RWPE2 (cell line): ENCODE measurements at regions not wholly inside any gene's neighbourhood (a gene's known extent, or its start where the extent isn't known, plus 50 kb on each side); places are given as distances from the start of the nearest gene placed in this dataset.
"Not testable (repeated sequence)": the region's sequence is repeated elsewhere in the genome, so short reads cannot be mapped to it uniquely, and the experiment has no call there.

ENCODE experiments used
- ATAC-seq: fragments of 200-7000 bp; cut with Tn5 transposase; 3 replicates; pipeline ENCODE4 v1.9.1; 2021; ENCODE audit warnings: low read depth
- DNase-seq: peaks from one replicate; pipeline ENCODE4 v3.0.0-alpha.2; 2020; ENCODE audit warnings: low spot score
- H3K27ac ChIP-seq: fragments of 450-650 bp; 2 replicates; pipeline ENCODE4 v1.5.1; 2017; ENCODE audit warnings: mild to moderate bottlenecking; ENCODE audit not compliant: poor library complexity, severe bottlenecking
- H3K27me3 ChIP-seq: fragments of 250-450 bp; sonication (Bioruptor Pico); 2 replicates; pipeline ENCODE4 v1.5.1; 2021; ENCODE audit warnings: mild to moderate bottlenecking, moderate library complexity; ENCODE audit not compliant: insufficient read depth, poor library complexity, severe bottlenecking
- H3K36me3 ChIP-seq: fragments of 250-450 bp; sonication (Bioruptor Pico); 2 replicates; pipeline ENCODE4 v1.5.1; 2020; ENCODE audit warnings: low read depth, mild to moderate bottlenecking, moderate library complexity
- H3K4me1 ChIP-seq: fragments of 250-450 bp; sonication (Bioruptor Pico); 2 replicates; pipeline ENCODE4 v1.5.1; 2021; ENCODE audit warnings: mild to moderate bottlenecking, moderate library complexity; ENCODE audit not compliant: insufficient read depth, poor library complexity, severe bottlenecking
- H3K4me3 ChIP-seq: fragments of 250-450 bp; sonication (Bioruptor Pico); 2 replicates; pipeline ENCODE4 v1.5.1; 2021; ENCODE audit warnings: mild to moderate bottlenecking, moderate library complexity; ENCODE audit not compliant: severe bottlenecking
- H3K9me3 ChIP-seq: fragments of 250-450 bp; sonication (Bioruptor Pico); 2 replicates; pipeline ENCODE4 v1.5.1; 2021; ENCODE audit warnings: mild to moderate bottlenecking, moderate library complexity; ENCODE audit not compliant: severe bottlenecking
- TF ChIP-seq, protein P1 (sequence below): fragments of 450-650 bp; IDR thresholded peaks from one replicate; pipeline ENCODE4 v1.5.1; 2017; ENCODE audit warnings: mild to moderate bottlenecking, moderate library complexity; ENCODE audit not compliant: poor library complexity, severe bottlenecking

DNA sequence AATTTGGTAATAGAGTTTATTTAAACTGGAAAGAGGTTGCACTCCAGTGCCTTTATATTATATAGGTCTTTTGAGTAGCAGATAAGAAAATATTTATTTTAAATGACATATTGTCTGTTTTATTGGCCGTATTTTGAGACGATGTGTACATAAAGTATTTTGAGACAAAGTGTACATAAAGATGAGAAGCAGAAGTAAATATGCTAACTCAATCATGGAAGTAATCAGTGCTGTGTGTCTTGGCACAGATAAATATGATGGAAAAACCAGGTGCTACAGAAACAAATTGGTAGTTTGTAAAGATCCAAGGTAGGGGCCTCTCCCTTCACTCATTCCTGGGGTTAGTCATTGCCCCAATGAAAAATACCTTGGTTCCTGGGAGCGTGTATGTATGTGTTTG is 382.9 kb downstream of the DSEL start:
- Histone ChIP-seq H3K27ac (no peak overlapping the region), H3K27me3 (no peaks in the 10 kb centered on the region), H3K4me3 (no peak overlapping the region), H3K4me1 (peaks cover 3% of the 10 kb centered on the region), H3K36me3 (no peaks in the 10 kb centered on the region), H3K9me3 (no peaks in the 10 kb centered on the region)
- no peak for ATAC-seq
- TF ChIP-seq, protein P1, sequence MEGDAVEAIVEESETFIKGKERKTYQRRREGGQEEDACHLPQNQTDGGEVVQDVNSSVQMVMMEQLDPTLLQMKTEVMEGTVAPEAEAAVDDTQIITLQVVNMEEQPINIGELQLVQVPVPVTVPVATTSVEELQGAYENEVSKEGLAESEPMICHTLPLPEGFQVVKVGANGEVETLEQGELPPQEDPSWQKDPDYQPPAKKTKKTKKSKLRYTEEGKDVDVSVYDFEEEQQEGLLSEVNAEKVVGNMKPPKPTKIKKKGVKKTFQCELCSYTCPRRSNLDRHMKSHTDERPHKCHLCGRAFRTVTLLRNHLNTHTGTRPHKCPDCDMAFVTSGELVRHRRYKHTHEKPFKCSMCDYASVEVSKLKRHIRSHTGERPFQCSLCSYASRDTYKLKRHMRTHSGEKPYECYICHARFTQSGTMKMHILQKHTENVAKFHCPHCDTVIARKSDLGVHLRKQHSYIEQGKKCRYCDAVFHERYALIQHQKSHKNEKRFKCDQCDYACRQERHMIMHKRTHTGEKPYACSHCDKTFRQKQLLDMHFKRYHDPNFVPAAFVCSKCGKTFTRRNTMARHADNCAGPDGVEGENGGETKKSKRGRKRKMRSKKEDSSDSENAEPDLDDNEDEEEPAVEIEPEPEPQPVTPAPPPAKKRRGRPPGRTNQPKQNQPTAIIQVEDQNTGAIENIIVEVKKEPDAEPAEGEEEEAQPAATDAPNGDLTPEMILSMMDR: no peak
- no peak for DNase-seq

DNA sequence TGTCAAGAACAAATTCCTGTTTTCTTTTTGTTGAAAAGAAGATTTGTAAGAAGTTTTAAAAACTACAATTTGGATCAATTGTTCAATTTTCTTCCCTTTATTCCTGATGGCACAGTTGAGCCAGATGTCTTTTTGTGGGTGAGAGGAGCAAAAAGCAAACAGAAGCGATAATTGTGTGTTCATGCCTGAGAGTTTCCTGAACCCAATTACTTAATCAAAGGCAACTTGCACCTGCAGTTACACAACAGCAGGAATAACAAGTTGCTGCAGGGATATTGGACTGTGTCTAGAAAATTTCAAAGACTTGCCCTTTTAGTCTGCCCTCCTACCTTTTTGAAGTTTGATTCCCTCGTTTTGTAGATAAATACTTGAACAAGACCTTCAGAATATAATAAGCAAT is 383.6 kb downstream of the DSEL start:
- H3K27me3 ChIP-seq: no peaks in the 10 kb centered on the region
- no peaks in the 10 kb centered on the region for H3K9me3 ChIP-seq
- H3K36me3 ChIP-seq: no peaks in the 10 kb centered on the region
- ATAC-seq (no peak), DNase-seq (no peak)
- H3K4me1 ChIP-seq: peaks cover 3% of the 10 kb centered on the region
- no peak overlapping the region for H3K4me3 ChIP-seq
- H3K27ac ChIP-seq: no peak overlapping the region
- TF ChIP-seq, protein P1: no peak

DNA sequence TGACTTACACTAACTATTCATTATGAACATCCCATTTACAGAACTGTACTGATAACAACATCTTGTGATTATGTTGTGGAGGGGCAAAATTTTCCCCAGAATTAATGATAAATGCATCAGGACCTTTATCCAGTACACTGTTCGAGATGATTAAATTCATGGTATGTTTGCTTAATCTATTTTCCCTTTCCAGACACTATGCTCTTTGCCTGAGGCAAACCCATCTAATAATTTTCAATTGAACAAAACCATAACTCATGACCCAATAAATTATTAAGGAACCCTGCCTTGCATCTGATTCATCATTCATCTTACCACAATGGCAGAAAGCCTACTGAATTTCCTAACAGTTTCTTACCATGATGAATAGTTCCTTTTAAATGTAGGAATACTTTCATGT is 385.0 kb downstream of the DSEL start:
- H3K27ac ChIP-seq: no peak overlapping the region
- H3K9me3 ChIP-seq: no peaks in the 10 kb centered on the region
- no peak overlapping the region for H3K4me3 ChIP-seq
- 0 out of 3 replicates have a peak, but pooled peaks have one; percentile 12 for ATAC-seq
- H3K27me3 ChIP-seq: no peaks in the 10 kb centered on the region
- DNase-seq: no peak
- TF ChIP-seq, protein P1: no peak
- no peaks in the 10 kb centered on the region for H3K36me3 ChIP-seq
- peaks cover 3% of the 10 kb centered on the region for H3K4me1 ChIP-seq

DNA sequence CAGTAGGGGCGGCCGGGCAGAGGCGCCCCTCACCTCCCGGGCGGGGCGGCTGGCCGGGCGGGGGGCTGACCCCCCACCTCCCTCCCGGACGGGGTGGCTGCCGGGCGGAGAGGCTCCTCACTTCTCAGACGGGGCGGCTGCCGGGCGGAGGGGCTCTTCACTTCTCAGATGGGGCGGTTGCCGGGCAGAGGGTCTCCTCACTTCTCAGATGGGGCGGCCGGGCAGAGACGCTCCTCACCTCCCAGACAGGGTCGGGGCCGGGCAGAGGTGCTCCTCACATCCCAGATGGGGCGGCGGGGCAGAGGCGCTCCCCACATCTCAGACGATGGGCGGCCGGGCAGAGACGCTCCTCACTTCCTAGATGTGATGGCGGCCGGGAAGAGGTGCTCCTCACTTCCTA is 389.8 kb downstream of the DSEL start:
- not testable (repeated sequence) for DNase-seq, ATAC-seq, H3K9me3 ChIP-seq, H3K4me1 ChIP-seq, H3K4me3 ChIP-seq, H3K27me3 ChIP-seq, H3K27ac ChIP-seq, H3K36me3 ChIP-seq

DNA sequence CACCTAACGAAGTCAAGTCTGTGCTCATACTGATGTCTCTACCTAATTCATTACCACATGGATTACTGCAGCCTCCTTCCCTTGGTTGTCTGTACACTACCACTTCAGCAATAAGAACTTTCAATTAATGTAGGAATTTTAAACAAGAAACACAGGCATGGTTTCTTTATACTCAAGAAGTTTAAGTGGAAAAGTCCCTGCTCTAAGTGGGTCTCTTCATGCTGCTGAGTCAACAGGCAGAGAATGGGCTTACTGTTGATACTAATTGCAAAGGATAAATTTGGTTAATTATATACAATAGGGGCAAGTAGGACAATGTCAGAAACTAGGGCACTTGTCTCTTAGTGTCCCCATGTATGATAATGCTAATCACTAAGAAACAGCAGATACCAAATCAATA is 392.6 kb downstream of the DSEL start:
- no peaks in the 10 kb centered on the region for H3K36me3 ChIP-seq
- no peaks in the 10 kb centered on the region for H3K27me3 ChIP-seq
- no peak overlapping the region for H3K27ac ChIP-seq
- no peak for ATAC-seq
- no peaks in the 10 kb centered on the region for H3K4me1 ChIP-seq
- TF ChIP-seq, protein P1: no peak
- DNase-seq: no peak
- H3K9me3 ChIP-seq: no peaks in the 10 kb centered on the region
- no peak overlapping the region for H3K4me3 ChIP-seq

DNA sequence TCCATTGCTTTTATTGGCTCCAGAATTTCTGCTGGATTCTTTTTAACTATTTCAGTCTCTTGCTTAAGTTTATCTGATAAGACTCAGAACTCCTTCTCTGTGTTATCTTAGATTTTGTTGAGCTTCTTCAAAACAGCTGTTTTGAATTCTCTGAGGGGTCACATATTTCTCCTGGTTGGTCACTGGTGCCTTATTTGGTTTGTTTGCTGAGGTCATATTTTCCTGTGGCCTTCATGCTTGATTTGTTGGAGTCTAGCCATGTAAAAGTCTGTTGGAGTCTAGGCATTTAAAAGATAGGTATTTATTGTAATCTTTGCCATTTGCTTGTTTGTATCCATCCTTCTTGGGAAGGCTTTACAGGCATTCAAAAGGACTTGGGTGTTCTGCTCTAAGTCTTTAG is 398.7 kb downstream of the DSEL start:
- no peaks in the 10 kb centered on the region for H3K4me1 ChIP-seq
- TF ChIP-seq, protein P1: no peak
- DNase-seq (no peak), ATAC-seq (no peak)
- H3K27ac ChIP-seq: no peak overlapping the region
- H3K9me3 ChIP-seq: no peaks in the 10 kb centered on the region
- H3K4me3 ChIP-seq: no peak overlapping the region
- H3K36me3 ChIP-seq: no peaks in the 10 kb centered on the region
- no peaks in the 10 kb centered on the region for H3K27me3 ChIP-seq
